ENCODE measurements at regions not wholly inside any gene's neighbourhood (a gene's known extent, or its start where the extent isn't known, plus 50 kb on each side); places are given as distances from the start of the nearest gene placed in this dataset.

DNA sequence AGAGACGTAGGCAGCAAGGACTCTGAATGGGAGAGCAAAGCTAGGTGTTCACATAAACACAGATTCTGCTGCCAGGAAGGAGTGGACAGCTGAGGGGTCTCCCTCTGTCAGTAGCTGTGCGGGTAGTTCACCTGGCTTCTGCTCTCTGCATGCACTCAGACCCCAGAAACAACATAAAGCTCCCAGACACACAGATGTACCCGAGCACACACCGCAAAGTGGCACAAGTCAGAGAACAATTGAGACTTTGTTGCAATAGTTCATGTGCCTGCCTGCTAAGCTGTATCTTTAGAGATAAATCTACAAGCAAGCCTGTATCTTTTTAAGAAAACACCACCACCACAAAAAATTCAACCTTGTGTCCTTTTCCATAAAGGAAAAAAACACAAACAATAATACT, 420.0 kb upstream of the ST6GAL2 start:
- Histone ChIP-seq H4K20me1 (ENCODE audit: control insufficient read depth, insufficient read depth, low read length, poor library complexity, severe bottlenecking) (no peaks in the 10 kb centered on the region), H3K9ac (ENCODE audit: low read length) (no peak overlapping the region), H3K27ac (ENCODE audit: low read length in 2 of 2) (no peak overlapping the region), H3K36me3 (replicated peaks in 1 of 2; ENCODE audit: control extremely low read depth in 1 of 2, control insufficient read depth in 1 of 2, extremely low read depth in 1 of 2, insufficient read depth in 2 of 2, low read length in 1 of 2) (no peaks in the 10 kb centered on the region), H2AFZ (ENCODE audit: insufficient read depth, low read depth, low read length, poor library complexity, severe bottlenecking) (no peak overlapping the region), H3K9me3 (ENCODE audit: control extremely low read depth in 1 of 3, control insufficient read depth in 2 of 3, insufficient read depth in 1 of 3, low read length in 2 of 3) (no peaks in the 10 kb centered on the region), H3K4me2 (replicated peaks; ENCODE audit: low read depth, low read length, poor library complexity, severe bottlenecking) (no peak overlapping the region), H3K4me1 (ENCODE audit: control insufficient read depth in 2 of 2, insufficient read depth in 2 of 2, low read length in 2 of 2) (no peaks in the 10 kb centered on the region), H3K27me3 (replicated peaks in 1 of 4; ENCODE audit: control extremely low read depth in 1 of 4, control insufficient read depth in 3 of 4, insufficient read depth in 4 of 4, low read length in 3 of 4) (no peaks in the 10 kb centered on the region), H3K79me2 (ENCODE audit: control insufficient read depth, insufficient read depth, low read length) (no peaks in the 10 kb centered on the region), H3K4me3 (ENCODE audit: control extremely low read depth in 1 of 5, extremely low read depth in 1 of 5, insufficient read depth in 1 of 5, low read depth in 2 of 5, low read length in 4 of 5) (no peak overlapping the region)
- TF ChIP-seq EZH2 (IDR thresholded peaks at IDR 0.05; ENCODE audit: borderline replicate concordance, insufficient read depth, low read depth, low read length, poor library complexity, severe bottlenecking) = no peak
- TF ChIP-seq, protein P1, sequence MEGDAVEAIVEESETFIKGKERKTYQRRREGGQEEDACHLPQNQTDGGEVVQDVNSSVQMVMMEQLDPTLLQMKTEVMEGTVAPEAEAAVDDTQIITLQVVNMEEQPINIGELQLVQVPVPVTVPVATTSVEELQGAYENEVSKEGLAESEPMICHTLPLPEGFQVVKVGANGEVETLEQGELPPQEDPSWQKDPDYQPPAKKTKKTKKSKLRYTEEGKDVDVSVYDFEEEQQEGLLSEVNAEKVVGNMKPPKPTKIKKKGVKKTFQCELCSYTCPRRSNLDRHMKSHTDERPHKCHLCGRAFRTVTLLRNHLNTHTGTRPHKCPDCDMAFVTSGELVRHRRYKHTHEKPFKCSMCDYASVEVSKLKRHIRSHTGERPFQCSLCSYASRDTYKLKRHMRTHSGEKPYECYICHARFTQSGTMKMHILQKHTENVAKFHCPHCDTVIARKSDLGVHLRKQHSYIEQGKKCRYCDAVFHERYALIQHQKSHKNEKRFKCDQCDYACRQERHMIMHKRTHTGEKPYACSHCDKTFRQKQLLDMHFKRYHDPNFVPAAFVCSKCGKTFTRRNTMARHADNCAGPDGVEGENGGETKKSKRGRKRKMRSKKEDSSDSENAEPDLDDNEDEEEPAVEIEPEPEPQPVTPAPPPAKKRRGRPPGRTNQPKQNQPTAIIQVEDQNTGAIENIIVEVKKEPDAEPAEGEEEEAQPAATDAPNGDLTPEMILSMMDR (IDR thresholded peaks at IDR 0.05) = no peak
- CTCF ChIA-PET = no interaction called here
- intact Hi-C loops (cut with micrococcal nuclease) = no loop called here
- no peaks in the 10 kb centered on the region for H3K27me3 Mint-ChIP-seq
- no peaks in the 10 kb centered on the region for H3K4me1 Mint-ChIP-seq
- WGBS (ENCODE audit: insufficient coverage) = 92% methylated on average over 3 of the region's 4 CpGs
- H3K9me3 Mint-ChIP-seq (ENCODE audit: insufficient read depth) = peaks cover 5% of the 10 kb centered on the region
- POLR2A ChIA-PET = no interaction called here
- no peak for DNase-seq
- ATAC-seq (ENCODE audit: low read depth) = no peak
- H3K4me3 Mint-ChIP-seq = no peak overlapping the region
- H3K27ac Mint-ChIP-seq = no peak overlapping the region

DNA sequence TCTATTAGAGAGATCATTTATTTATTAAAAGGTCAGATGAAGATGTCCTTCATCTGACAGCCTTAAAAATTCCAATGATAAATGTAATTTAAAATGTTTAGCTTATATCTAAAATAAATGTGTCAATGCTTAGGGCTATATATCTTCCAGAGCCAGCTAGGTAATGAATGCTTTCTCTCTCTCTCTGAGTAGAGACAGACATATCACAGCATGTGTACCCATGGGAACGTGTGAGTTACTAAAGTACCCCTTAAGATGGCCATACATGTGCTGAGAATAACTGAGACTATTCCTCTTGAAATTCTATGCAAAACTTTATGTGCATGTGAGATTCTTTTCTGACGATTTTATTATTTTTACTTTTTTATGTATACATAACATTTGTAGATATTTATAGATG, 420.9 kb upstream of the ST6GAL2 start:
- Mint-ChIP-seq H3K27ac (no peak overlapping the region), H3K9me3 (ENCODE audit: insufficient read depth) (peaks cover 5% of the 10 kb centered on the region), H3K4me3 (no peak overlapping the region), H3K4me1 (no peaks in the 10 kb centered on the region), H3K27me3 (no peaks in the 10 kb centered on the region)
- ChIA-PET CTCF (no interaction called here), POLR2A (no interaction called here)
- DNase-seq (no peak), ATAC-seq (ENCODE audit: low read depth) (no peak)
- intact Hi-C loops (cut with micrococcal nuclease) = no loop called here
- Histone ChIP-seq H3K4me1 (ENCODE audit: control insufficient read depth in 2 of 2, insufficient read depth in 2 of 2, low read length in 2 of 2) (no peaks in the 10 kb centered on the region), H3K4me2 (replicated peaks; ENCODE audit: low read depth, low read length, poor library complexity, severe bottlenecking) (no peak overlapping the region), H2AFZ (ENCODE audit: insufficient read depth, low read depth, low read length, poor library complexity, severe bottlenecking) (no peak overlapping the region), H3K9ac (ENCODE audit: low read length) (no peak overlapping the region), H3K36me3 (replicated peaks in 1 of 2; ENCODE audit: control extremely low read depth in 1 of 2, control insufficient read depth in 1 of 2, extremely low read depth in 1 of 2, insufficient read depth in 2 of 2, low read length in 1 of 2) (no peaks in the 10 kb centered on the region), H4K20me1 (ENCODE audit: control insufficient read depth, insufficient read depth, low read length, poor library complexity, severe bottlenecking) (no peaks in the 10 kb centered on the region), H3K4me3 (ENCODE audit: control extremely low read depth in 1 of 5, extremely low read depth in 1 of 5, insufficient read depth in 1 of 5, low read depth in 2 of 5, low read length in 4 of 5) (no peak overlapping the region), H3K27me3 (replicated peaks in 1 of 4; ENCODE audit: control extremely low read depth in 1 of 4, control insufficient read depth in 3 of 4, insufficient read depth in 4 of 4, low read length in 3 of 4) (no peaks in the 10 kb centered on the region), H3K27ac (ENCODE audit: low read length in 2 of 2) (no peak overlapping the region), H3K79me2 (ENCODE audit: control insufficient read depth, insufficient read depth, low read length) (no peaks in the 10 kb centered on the region), H3K9me3 (ENCODE audit: control extremely low read depth in 1 of 3, control insufficient read depth in 2 of 3, insufficient read depth in 1 of 3, low read length in 2 of 3) (no peaks in the 10 kb centered on the region)
- no CpG with 5 or more reads among the region's 2 CpGs for WGBS (ENCODE audit: insufficient coverage)
- TF ChIP-seq EZH2 (IDR thresholded peaks at IDR 0.05; ENCODE audit: borderline replicate concordance, insufficient read depth, low read depth, low read length, poor library complexity, severe bottlenecking) = no peak
- TF ChIP-seq, protein P1 (IDR thresholded peaks at IDR 0.05) = no peak

All from B cell (primary cell).